NCI-H128 (cell line): ENCODE measurements at regions not wholly inside any gene's neighbourhood (a gene's known extent, or its start where the extent isn't known, plus 50 kb on each side); places are given as distances from the start of the nearest gene placed in this dataset.
"Not testable (repeated sequence)": the region's sequence is repeated elsewhere in the genome, so short reads cannot be mapped to it uniquely, and the experiment has no call there.

ENCODE experiments used
- DNase-seq: peaks from one replicate; lab custom pipeline; 2025; ENCODE audit not compliant: unreplicated experiment; lab: John Stamatoyannopoulos, UW

GRCh38 chr7:125065001-125065400, 135.4 kb upstream of the POT1 start:
- no peak for DNase-seq

DNA sequence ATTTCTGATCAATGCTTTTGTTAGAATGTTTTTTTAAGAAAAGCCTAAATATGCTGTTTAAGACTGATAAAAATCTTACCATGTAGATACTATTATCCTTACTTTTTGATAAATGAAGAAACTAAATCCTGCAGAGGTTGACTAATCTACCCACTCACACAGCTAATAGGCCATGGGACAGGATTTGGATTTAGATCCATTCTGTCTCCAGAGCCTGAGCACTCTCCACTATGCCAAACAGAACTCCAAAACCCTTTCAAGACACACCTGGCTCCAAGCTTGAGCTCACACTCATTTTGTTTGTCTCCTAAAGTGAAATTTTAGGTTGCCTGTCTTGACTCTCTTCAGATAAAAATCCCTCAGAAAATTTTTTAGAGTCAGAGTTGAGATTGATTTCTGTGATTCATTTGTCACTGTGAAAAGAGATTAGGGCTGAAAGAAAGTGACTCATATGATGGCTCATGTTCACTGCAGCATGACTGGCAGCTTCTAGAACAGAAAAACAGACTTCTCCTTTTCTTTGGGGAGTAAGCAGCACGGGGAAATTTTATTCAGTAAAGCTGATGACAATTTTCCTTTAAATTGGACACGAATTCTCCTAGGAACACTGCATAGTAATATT, 132.3 kb upstream of the POT1 start:
- no peak for DNase-seq

DNA sequence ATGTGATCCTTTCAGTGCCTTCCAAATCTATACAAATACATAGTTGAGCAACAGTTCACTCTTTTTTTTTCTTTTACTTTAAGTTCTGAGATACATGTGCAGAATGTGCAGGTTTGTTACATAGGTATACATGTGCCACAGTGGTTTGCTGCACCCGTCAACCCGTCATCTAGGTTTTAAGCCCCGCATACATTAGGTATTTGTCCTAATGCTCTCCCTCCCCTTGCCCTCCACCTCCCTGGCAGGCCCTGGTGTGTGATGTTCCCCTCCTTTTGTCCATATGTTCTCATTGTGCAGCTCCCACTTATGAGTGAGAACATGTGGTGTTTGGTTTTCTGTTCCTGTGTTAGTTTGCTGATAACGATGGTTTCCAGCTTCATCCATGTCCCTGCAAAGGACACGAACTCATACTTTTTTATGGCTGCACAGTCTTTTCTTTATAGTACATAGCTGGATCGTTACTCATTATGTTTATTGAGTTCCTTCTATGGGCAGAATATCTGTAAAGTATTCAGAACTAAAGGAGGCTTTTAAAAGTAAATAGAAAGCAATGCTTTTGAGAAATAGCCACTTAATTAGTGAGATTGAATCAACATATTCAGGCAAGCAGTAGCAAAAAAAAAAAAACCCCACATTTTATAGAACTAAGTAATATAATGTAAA, 131.6 kb upstream of the POT1 start:
- DNase-seq, result not testable (repeated sequence)

GRCh38 chr7:125059861-125060456, 130.3 kb upstream of the POT1 start:
- DNase-seq, result no peak

DNA sequence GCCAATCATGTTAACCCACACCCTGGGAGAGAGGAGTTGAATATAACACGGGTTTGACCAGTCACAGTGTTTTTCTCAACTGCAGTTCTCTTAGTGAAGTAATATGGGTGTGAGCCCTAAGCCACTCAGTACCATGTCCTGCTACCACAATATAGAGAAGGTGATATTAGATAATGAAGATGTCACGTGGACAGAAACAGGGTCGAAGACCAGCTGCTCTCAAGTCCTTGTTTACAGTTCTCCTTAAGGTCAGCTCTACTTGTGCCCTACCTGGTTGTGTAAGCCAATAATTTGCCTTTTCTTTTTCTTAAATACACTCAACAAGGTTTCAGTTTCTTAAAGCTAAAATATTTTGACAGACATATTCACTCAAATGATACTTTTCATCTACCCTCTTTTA, 128.3 kb upstream of the POT1 start:
- DNase-seq, result no peak

- DNase-seq, result no peak
Observed at GRCh38 chr7:125055376-125055775, 125.8 kb upstream of the POT1 start.

- DNase-seq, result no peak
Observed at GRCh38 chr7:125046767-125047166, 117.1 kb upstream of the POT1 start.

DNA sequence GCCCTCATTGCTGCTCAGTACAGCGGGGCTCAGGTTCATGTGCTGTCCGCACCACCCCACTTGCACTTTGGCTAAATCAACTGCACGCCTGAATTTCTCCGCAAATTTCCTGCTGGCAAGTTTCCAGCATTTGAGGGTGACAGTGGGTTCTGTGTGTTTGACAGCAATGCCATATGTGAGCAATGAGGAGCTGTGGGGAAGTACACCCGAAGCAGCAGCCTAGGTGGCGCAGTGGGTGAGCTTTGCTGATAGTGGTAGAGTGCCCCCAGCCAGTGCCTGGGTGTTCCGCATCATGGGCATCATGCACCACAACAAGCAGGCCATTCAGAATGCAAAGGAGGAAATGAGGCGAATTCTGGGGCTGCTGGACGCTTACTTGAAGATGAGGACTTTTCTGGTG, 103.9 kb upstream of the POT1 start:
- no peak for DNase-seq

- DNase-seq, result no peak
Observed at GRCh38 chr7:125032943-125033342, 103.3 kb upstream of the POT1 start.

DNA sequence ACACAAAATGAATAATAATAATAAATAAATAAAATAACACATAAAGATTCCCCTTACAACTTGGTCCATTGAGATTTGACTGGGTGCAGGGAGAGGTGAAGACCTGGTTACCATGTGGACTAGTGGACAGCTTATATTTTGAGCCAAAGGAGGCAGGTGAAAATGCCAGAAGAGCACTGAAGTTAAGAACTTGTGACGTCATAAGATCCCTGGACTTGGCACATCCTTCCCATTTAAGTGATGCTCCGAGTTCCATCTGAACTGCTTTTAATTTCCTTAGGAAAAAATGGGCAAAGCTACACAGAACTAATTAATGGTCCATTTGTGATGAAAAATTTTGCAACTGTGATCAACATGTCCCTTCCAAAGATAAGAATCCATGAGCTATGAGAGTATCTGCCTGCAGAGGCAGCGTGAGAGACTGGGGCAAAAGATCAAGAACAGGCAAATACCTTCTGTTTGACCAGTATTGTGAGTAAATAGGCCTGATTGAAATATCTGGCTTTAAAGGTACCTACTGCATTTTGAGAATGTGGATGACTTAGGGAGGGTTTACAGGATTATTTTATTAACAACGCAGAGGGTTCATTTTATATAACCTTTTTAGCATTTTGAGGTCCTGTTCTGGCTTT, 101.2 kb upstream of the POT1 start:
- DNase-seq, result no peak

DNA sequence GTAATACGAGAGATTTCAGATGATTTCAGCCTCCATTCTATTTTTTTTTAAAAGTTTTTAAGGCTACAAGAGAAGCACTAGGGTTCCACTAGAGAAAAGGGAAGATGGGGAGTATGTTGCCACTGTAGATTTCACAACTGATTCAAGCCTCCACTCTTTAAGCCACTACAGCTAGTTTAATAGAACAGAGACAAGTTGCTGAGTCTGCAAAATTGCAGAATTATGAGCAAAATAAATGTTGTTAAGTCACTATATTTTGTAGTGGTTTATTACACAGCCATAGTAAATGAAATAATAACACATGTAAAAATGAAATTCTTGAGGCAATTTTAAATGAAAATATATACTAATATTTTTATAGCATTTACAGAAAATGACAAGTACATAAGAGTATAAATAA, 96.0 kb upstream of the POT1 start:
- DNase-seq, result no peak

DNA sequence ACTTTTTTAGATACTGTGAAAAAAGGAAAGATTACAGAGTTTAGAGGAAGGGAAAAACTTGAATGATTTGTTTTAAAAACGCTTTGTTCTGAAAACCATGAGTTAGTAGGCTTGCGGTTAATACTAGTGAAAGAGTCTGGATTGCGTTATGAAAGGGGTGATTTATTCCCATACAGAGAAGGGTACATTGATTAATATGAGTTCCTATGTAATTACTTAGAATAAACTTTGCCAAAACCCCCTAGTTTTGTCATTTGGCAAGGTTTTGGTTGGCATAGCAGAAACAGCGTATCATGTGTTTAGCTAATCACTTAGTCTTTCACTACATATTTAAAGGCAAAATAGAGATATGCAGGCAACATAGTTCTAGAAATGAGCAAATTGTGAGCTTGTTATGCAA, 91.2 kb upstream of the POT1 start:
- no peak for DNase-seq

GRCh38 chr7:125010540-125010939, 80.9 kb upstream of the POT1 start:
- DNase-seq, result no peak

- no peak for DNase-seq
Observed at GRCh38 chr7:124996778-124997177, 67.2 kb upstream of the POT1 start.

DNA sequence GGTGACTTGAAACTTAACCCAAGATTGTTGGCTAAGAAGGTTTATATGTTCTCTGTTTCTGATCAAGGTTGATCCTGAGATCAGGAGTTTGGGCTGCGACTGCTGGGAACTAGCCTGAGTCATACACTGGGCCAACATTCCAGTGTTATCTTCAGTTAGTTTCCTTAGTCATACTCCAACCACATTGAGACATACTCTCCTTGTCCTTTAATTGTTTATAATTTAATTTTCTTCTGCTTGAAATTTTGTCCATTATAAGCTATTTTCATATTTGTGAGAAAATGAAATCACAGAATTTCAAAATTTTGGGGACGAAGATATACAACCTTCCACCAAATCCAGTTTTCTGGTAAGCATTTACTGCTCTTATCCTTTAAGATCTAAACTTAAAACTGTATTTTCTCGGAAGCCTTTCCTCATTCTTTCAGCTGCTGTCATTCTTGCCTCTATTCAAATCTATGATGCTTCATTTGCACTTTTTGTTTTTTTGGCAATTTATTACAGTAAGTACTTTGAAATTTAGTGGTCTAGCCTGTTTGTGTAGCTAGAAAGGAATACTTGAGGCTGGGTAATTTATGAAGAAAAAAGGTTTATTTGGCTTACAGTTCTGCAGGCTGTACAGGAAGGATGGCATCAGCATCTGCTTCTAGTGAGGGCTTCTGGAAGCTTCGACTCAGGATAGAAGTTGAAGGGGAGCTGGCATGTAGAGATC, 63.4 kb upstream of the POT1 start:
- no peak for DNase-seq

DNA sequence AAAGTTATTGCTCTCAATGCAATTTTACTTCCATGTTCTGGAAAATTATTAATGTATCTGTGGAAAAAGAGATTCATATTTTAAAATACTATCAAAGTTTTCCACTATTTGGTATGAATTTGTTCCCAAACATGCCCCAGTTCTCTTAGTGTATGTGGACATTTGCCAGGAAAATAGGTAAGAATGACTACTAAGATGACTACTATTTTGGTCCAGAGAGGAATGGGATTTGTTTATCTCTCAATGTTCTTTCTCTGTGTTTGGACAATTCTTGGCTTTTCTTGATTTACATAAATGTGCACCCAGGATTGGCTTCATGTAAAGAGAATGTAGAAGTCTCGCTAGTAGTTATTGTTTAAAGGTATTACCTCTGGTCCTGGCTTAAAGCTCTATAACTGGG, 60.3 kb upstream of the POT1 start:
- DNase-seq, result no peak
